Prostate gland (tissue), 2 donors: ENCODE measurements at regions not wholly inside any gene's neighbourhood (a gene's known extent, or its start where the extent isn't known, plus 50 kb on each side); places are given as distances from the start of the nearest gene placed in this dataset.

Source experiments
- DNase-seq: peaks from one replicate; pipeline ENCODE4 v3.0.0-alpha.2; 2019; ENCODE audit warnings: low spot score
- H3K27ac ChIP-seq, 2 donors: fragments of 200-600 bp; sonication (generic); 2 replicates each; pipeline ENCODE4 v1.5.1; 2017 to 2019
- H3K27me3 ChIP-seq: fragments of 200-600 bp; sonication (generic); replicated peaks from 2 replicates; pipeline ENCODE4 v1.5.1; 2019; ENCODE audit not compliant: insufficient read depth
- H3K36me3 ChIP-seq, 2 donors: fragments of 200-600 bp; sonication (generic); 1 replicate in 1 of 2; 2 replicates in 1 of 2; pipeline versions ENCODE4 v1.5.1 to v1.8.1; 2017 to 2019
- H3K4me1 ChIP-seq: fragments of 200-600 bp; sonication (generic); replicated peaks from 2 replicates; pipeline ENCODE4 v1.5.1; 2019
- H3K4me3 ChIP-seq, 2 donors: fragments of 200-600 bp; sonication (generic); 2 replicates each; pipeline ENCODE4 v1.5.1; 2017 to 2019
- H3K9me3 ChIP-seq: fragments of 200-600 bp; sonication (generic); 2 replicates; pipeline ENCODE4 v1.5.1; 2017
- POLR2A ChIP-seq: fragments of 450-650 bp; IDR thresholded peaks from one replicate; pipeline ENCODE4 v1.6.1; 2016; ENCODE audit warnings: antibody characterized with exemption, mild to moderate bottlenecking
- POLR2AphosphoS5 ChIP-seq: sonication (generic); formaldehyde crosslinking; IDR thresholded peaks from one replicate; pipeline ENCODE4 v1.6.1; 2017; ENCODE audit warnings: antibody characterized with exemption
- WGBS: methylation state at CpG from one replicate; pipeline ENCODE4 v1.1.5; 2018; 5-methylcytosine and 5-hydroxymethylcytosine counted together
- intact Hi-C: fragments of 100-400 bp; cut with DNase I; formaldehyde crosslinking; loops from one replicate; pipeline ENCODE4 v1.14.2; 2022
- TF ChIP-seq, protein P1 (sequence below), 4 experiments: fragments of 200-600 bp in 2 of 4; fragments of 450-650 bp in 2 of 4; sonication (generic) in 2 of 4; IDR thresholded peaks; 1 replicate in 3 of 4; 2 replicates in 1 of 4; pipeline ENCODE4 v1.5.1; 2016 to 2019; ENCODE audit warnings: antibody characterized with exemption in 4 of 4, mild to moderate bottlenecking in 2 of 4, moderate library complexity in 2 of 4

DNA sequence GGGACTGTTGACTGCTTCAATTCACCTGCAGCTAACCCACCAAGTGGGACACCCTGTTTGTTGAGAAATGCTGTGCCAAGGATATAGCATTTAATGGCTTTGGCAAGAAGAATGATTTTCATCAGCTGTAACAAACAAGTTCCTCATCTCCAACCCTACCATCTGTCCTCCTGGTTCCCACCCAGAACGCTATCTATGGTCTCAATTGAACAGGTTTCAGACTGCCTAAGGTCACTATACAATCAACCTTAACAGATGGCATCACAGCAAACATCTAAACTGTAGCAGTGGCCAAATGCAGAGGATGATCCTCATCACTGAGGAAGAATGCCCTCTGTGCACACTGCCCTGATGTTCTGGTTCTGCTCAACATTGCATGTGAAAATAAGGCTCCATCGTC is 546.2 kb upstream of the FOXG1 start:
- Histone ChIP-seq H3K4me3 (no peak overlapping the region), H3K27ac (no peak overlapping the region), H3K4me1 (no peaks in the 10 kb centered on the region), H3K27me3 (no peaks in the 10 kb centered on the region), H3K36me3 (no peaks in the 10 kb centered on the region), H3K9me3 (no peaks in the 10 kb centered on the region)
- 77% methylated on average over 2 of the region's 2 CpGs for WGBS
- intact Hi-C loops = no loop called here
- no peak for DNase-seq
- no peak for TF ChIP-seq POLR2A
- TF ChIP-seq POLR2AphosphoS5 = no peak
- TF ChIP-seq, protein P1, sequence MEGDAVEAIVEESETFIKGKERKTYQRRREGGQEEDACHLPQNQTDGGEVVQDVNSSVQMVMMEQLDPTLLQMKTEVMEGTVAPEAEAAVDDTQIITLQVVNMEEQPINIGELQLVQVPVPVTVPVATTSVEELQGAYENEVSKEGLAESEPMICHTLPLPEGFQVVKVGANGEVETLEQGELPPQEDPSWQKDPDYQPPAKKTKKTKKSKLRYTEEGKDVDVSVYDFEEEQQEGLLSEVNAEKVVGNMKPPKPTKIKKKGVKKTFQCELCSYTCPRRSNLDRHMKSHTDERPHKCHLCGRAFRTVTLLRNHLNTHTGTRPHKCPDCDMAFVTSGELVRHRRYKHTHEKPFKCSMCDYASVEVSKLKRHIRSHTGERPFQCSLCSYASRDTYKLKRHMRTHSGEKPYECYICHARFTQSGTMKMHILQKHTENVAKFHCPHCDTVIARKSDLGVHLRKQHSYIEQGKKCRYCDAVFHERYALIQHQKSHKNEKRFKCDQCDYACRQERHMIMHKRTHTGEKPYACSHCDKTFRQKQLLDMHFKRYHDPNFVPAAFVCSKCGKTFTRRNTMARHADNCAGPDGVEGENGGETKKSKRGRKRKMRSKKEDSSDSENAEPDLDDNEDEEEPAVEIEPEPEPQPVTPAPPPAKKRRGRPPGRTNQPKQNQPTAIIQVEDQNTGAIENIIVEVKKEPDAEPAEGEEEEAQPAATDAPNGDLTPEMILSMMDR (IDR thresholded peaks at IDR 0.05) = no peak

DNA sequence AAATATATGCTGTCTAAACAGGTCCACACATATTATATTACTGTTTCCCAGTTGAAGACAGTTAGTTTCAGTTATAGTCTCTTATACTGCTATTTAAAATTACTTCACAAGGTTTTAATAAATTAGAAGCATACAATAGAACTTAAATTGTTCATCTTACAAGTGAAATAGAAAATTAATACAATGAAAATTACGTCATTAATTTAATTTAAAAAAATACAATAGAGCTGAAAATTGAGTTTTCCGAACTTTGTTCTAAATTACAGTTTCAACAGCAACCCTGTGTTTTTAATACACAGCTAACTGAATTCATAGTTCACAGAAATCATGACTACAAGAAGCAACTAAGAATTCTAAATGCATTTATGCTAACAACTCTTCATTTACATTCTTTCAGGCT is 525.7 kb upstream of the FOXG1 start:
- H3K36me3 ChIP-seq = no peaks in the 10 kb centered on the region
- no peaks in the 10 kb centered on the region for H3K9me3 ChIP-seq
- intact Hi-C loops = no loop called here
- no peak for DNase-seq
- TF ChIP-seq, protein P1 (IDR thresholded peaks at IDR 0.05) = no peak
- no peak for TF ChIP-seq POLR2A
- TF ChIP-seq POLR2AphosphoS5 = no peak
- no peak overlapping the region for H3K27ac ChIP-seq
- H3K4me3 ChIP-seq = no peak overlapping the region
- 82% methylated on average over 2 of the region's 2 CpGs for WGBS
- no peaks in the 10 kb centered on the region for H3K4me1 ChIP-seq
- no peaks in the 10 kb centered on the region for H3K27me3 ChIP-seq

DNA sequence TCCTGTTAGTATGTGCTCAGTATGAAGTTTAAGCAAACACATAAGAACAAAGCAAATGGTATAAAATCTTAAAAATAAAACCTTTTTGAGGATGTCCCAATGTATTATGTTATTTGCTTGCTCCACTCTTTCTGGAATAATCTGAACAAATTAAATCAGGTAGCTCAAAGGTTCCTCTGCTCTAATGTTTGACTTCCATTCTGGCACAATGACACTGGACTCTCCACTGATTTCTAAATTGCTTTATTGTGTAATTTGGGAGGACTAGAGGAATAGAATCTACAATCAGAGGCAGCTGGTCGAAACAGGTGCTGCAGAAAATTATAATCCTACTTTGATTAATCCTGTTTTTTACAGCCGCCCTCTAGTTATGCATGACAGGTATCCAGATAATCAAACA is 523.7 kb upstream of the FOXG1 start:
- Histone ChIP-seq H3K4me3 (no peak overlapping the region), H3K9me3 (no peaks in the 10 kb centered on the region)
- intact Hi-C loops = no loop called here

DNA sequence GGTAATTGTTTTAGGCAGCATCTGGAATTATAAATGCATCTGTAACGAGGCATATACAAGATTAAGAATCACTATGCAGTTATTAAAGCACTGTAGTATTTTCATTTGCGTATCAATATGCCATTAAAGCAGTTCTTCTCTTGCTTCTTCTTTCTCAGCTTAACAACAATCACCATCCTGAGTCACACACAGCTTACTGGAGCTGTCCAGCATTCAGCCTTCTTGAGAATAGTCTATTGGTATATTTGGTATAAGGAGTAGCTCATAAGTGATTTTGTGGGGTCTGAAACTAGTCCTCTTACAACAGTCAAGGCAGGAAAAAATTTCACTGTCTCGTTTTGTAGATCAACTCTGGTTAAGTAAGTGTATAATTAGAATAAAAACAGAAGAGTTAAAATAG is 523.0 kb upstream of the FOXG1 start:
- Histone ChIP-seq H3K36me3 (no peaks in the 10 kb centered on the region), H3K27me3 (no peaks in the 10 kb centered on the region), H3K4me1 (no peaks in the 10 kb centered on the region), H3K9me3 (no peaks in the 10 kb centered on the region), H3K27ac (no peak overlapping the region), H3K4me3 (no peak overlapping the region)
- no peak for DNase-seq
- TF ChIP-seq, protein P1 (IDR thresholded peaks at IDR 0.05) = no peak
- no peak for TF ChIP-seq POLR2A
- no peak for TF ChIP-seq POLR2AphosphoS5
- intact Hi-C loops = no loop called here
- WGBS = 42% methylated on average over 3 of the region's 3 CpGs

More for the DNA sequence above, 523.7 kb upstream of the FOXG1 start:
- Histone ChIP-seq H3K4me1 (no peaks in the 10 kb centered on the region), H3K36me3 (no peaks in the 10 kb centered on the region), H3K27me3 (no peaks in the 10 kb centered on the region), H3K27ac (no peak overlapping the region)
- TF ChIP-seq, protein P1 (IDR thresholded peaks at IDR 0.05) = no peak
- TF ChIP-seq POLR2AphosphoS5 = no peak
- TF ChIP-seq POLR2A = no peak
- no peak for DNase-seq
- WGBS = 73% methylated on average over 2 of the region's 2 CpGs

DNA sequence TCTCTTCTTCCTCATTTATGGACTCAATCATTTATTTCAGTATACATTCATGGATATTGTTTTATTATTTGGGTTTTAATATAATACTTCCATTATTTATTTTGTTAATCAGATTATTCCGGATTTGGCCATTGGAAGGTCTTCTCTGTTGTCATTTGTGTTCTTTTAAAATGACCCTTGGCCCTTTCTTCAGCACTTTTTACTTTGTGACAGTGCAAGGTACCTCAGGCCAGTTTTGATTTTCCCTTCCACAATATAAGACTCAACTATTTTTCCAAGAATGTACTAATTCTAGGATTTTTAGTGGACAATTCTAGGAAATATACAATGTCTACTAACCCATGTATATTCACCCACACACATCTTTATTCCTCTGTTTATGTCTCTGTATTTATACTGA is 521.4 kb upstream of the FOXG1 start:
- Histone ChIP-seq H3K36me3 (no peaks in the 10 kb centered on the region), H3K4me3 (no peak overlapping the region), H3K27me3 (no peaks in the 10 kb centered on the region), H3K4me1 (no peaks in the 10 kb centered on the region), H3K27ac (no peak overlapping the region), H3K9me3 (no peaks in the 10 kb centered on the region)
- no peak for DNase-seq
- intact Hi-C loops = no loop called here
- WGBS = 37% methylated on average over 1 of the region's 1 CpG
- TF ChIP-seq, protein P1 (IDR thresholded peaks at IDR 0.05) = no peak
- TF ChIP-seq POLR2AphosphoS5 (no peak), POLR2A (no peak)
